ENCODE measurements at regions not wholly inside any gene's neighbourhood (a gene's known extent, or its start where the extent isn't known, plus 50 kb on each side); places are given as distances from the start of the nearest gene placed in this dataset.

DNA sequence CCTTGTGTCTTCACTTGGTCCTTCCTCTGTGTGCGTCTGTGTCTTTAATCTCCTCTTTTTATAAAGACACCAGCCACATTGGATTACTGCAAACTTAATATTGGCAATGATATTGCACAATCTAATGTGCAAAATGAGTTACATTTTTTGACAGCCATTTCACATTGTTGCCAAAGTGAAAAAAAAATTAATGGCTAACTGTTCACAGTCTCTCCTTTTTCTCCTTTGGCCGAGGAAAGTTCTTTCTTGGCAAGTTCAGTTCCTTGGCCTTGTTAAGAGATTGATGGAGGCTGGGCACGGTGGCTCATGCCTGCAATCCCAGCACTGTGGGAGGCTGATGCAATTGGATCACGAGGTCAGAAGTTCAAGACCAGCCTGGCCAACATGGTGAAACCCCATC lies 62.2 kb upstream of the ZNF280D start:
- TF ChIP-seq, protein P1, sequence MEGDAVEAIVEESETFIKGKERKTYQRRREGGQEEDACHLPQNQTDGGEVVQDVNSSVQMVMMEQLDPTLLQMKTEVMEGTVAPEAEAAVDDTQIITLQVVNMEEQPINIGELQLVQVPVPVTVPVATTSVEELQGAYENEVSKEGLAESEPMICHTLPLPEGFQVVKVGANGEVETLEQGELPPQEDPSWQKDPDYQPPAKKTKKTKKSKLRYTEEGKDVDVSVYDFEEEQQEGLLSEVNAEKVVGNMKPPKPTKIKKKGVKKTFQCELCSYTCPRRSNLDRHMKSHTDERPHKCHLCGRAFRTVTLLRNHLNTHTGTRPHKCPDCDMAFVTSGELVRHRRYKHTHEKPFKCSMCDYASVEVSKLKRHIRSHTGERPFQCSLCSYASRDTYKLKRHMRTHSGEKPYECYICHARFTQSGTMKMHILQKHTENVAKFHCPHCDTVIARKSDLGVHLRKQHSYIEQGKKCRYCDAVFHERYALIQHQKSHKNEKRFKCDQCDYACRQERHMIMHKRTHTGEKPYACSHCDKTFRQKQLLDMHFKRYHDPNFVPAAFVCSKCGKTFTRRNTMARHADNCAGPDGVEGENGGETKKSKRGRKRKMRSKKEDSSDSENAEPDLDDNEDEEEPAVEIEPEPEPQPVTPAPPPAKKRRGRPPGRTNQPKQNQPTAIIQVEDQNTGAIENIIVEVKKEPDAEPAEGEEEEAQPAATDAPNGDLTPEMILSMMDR (IDR thresholded peaks at IDR 0.05): no peak
- TF ChIP-seq POLR2A (IDR thresholded peaks at IDR 0.05; ENCODE audit: low read depth): no peak

Data from esophagus muscularis mucosa (tissue), 3 donors.